Esophagus muscularis mucosa (tissue), 4 donors: ENCODE measurements at regions not wholly inside any gene's neighbourhood (a gene's known extent, or its start where the extent isn't known, plus 50 kb on each side); places are given as distances from the start of the nearest gene placed in this dataset.

Experiments used
- DNase-seq: peaks from one replicate; pipeline ENCODE4 v3.0.0-alpha.2; 2017; ENCODE audit errors: extremely low spot score
- H3K27ac ChIP-seq, 4 donors: fragments of 200-600 bp; sonication (generic); replicated peaks in 1 of 4; 1 replicate in 3 of 4; 2 replicates in 1 of 4; pipeline ENCODE4 v1.5.1; 2016 to 2019; ENCODE audit warnings: mild to moderate bottlenecking in 1 of 4
- H3K27me3 ChIP-seq, 4 donors: fragments of 200-600 bp; sonication (generic); one replicate each; pipeline versions ENCODE4 v1.5.1 to v1.6.0; 2016 to 2019
- H3K36me3 ChIP-seq, 4 donors: fragments of 200-600 bp; sonication (generic); one replicate each; pipeline ENCODE4 v1.5.1; 2016 to 2019
- H3K4me1 ChIP-seq, 4 donors: fragments of 200-600 bp; sonication (generic); one replicate each; pipeline ENCODE4 v1.5.1; 2016 to 2019
- H3K4me3 ChIP-seq, 4 donors: fragments of 200-600 bp; sonication (generic); 1 replicate in 2 of 4; 2 replicates in 2 of 4; pipeline ENCODE4 v1.5.1; 2016 to 2019; ENCODE audit warnings: mild to moderate bottlenecking in 4 of 4, moderate library complexity in 1 of 4
- H3K9me3 ChIP-seq, 4 donors: fragments of 200-600 bp; sonication (generic); 1 replicate in 3 of 4; 2 replicates in 1 of 4; pipeline ENCODE4 v1.5.1; 2016 to 2019
- CTCF ChIP-seq, 3 experiments: fragments of 200-600 bp in 2 of 3; fragments of 450-650 bp in 1 of 3; sonication (generic) in 2 of 3; IDR thresholded peaks; one replicate each; pipeline ENCODE4 v1.5.1; 2017 to 2019; ENCODE audit warnings: antibody characterized with exemption in 3 of 3, mild to moderate bottlenecking in 2 of 3, moderate library complexity in 1 of 3
- EP300 ChIP-seq: sonication (generic); formaldehyde crosslinking; IDR thresholded peaks from one replicate; pipeline ENCODE4 v1.6.1; 2017; ENCODE audit warnings: antibody characterized with exemption
- POLR2A ChIP-seq: fragments of 450-650 bp; IDR thresholded peaks from one replicate; pipeline ENCODE4 v1.6.1; 2017; ENCODE audit warnings: antibody characterized with exemption, moderate library complexity, mild to moderate bottlenecking, low read depth
- POLR2AphosphoS5 ChIP-seq, 2 donors: sonication (generic); formaldehyde crosslinking; IDR thresholded peaks; one replicate each; pipeline ENCODE4 v1.6.1; 2017; ENCODE audit warnings: antibody characterized with exemption in 2 of 2
- WGBS: methylation state at CpG from one replicate; pipeline ENCODE4 v1.1.5; 2018; 5-methylcytosine and 5-hydroxymethylcytosine counted together
- intact Hi-C: fragments of 100-400 bp; cut with DNase I; formaldehyde crosslinking; loops from one replicate; pipeline ENCODE4 v1.15.1; 2023

GRCh38 chr10:21217107-21217506 lies 308.4 kb downstream of the SKIDA1 start:
- WGBS = 42% methylated on average over 3 of the region's 3 CpGs
- H3K36me3 ChIP-seq = no peaks in the 10 kb centered on the region
- H3K27me3 ChIP-seq = no peaks in the 10 kb centered on the region
- H3K4me1 ChIP-seq = no peaks in the 10 kb centered on the region
- intact Hi-C loops = no loop called here
- no peak for DNase-seq
- TF ChIP-seq CTCF (IDR thresholded peaks at IDR 0.05) (no peak), EP300 (no peak), POLR2AphosphoS5 (IDR thresholded peaks at IDR 0.05) (no peak), POLR2A (no peak)
- H3K9me3 ChIP-seq = peaks cover 0 to 7% (median 0%) of the 10 kb centered on the region in 4 donors
- no peak overlapping the region for H3K4me3 ChIP-seq
- H3K27ac ChIP-seq = no peak overlapping the region

DNA sequence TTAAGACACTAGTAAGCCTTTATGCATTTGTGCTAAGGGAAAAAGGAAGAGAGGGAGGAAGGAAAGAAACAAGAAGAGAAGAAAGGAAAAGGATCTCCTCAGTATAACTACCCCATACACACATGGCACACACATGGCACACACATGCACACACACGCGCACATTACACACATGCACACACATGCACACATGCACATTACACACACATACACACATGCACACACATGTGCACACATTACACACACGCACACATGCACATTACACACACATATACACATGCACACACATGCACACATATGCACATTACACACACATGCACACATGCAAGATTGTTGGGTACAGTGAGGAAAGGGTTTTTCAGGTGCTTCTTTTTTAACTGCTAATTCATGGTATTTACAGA lies 311.2 kb downstream of the SKIDA1 start:
- Histone ChIP-seq H3K36me3 (no peaks in the 10 kb centered on the region), H3K27ac (no peak overlapping the region), H3K4me3 (no peak overlapping the region), H3K27me3 (no peaks in the 10 kb centered on the region), H3K9me3 (peaks cover 0 to 7% (median 0%) of the 10 kb centered on the region in 4 donors), H3K4me1 (no peaks in the 10 kb centered on the region)
- intact Hi-C loops = no loop called here
- peak; percentile 37 for DNase-seq
- 92% methylated on average over 3 of the region's 3 CpGs for WGBS
- TF ChIP-seq POLR2A = no peak
- TF ChIP-seq CTCF (IDR thresholded peaks at IDR 0.05) = no peak
- no peak for TF ChIP-seq POLR2AphosphoS5 (IDR thresholded peaks at IDR 0.05)
- TF ChIP-seq EP300 = no peak

DNA sequence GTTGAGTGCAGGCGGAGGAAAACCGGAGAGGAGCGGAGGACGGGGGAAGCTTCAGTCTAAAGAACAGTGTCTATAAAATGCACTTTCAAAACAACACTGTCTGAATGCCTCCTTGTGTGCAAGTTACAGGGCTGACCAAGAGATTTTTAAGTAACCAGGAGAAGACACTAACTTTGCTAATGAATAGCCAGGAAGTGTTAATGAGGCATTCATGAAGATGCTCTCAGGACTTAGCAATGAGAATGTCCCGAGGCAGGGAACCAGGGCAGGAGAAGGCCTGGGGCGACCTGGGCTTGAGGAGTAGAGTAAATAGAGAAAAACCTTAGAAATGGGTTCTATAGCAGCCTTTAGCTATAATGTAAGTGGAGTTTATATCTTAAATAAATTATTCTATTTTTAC lies 312.1 kb downstream of the SKIDA1 start:
- no peaks in the 10 kb centered on the region for H3K9me3 ChIP-seq
- TF ChIP-seq POLR2A = no peak
- no peak for TF ChIP-seq CTCF (IDR thresholded peaks at IDR 0.05)
- no peak for TF ChIP-seq EP300
- TF ChIP-seq POLR2AphosphoS5 (IDR thresholded peaks at IDR 0.05) = no peak
- H3K4me1 ChIP-seq = no peaks in the 10 kb centered on the region
- H3K27me3 ChIP-seq = no peaks in the 10 kb centered on the region
- no peaks in the 10 kb centered on the region for H3K36me3 ChIP-seq
- peak; percentile 64 for DNase-seq
- WGBS = 87% methylated on average over 6 of the region's 6 CpGs
- H3K4me3 ChIP-seq = no peak overlapping the region
- H3K27ac ChIP-seq = no peak overlapping the region
- intact Hi-C loops = no loop called here

DNA sequence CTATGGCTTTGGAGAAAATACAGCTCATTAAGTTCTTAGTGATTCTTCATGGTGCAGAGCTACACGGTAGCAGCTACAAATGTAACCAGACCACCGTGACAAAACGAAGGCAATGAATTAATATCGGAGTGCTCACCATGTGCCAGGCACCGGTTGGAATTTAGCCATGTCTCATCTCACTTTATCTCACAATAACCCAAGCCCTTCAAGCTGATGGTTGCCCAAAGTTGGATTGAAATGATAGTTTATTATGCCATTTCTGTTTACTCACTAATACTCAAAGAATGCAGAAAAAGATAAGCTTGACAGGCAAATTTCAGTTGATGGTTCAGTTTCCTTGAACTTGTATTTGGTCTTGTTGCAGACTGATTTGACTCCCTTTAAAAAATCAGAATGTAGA lies 312.6 kb downstream of the SKIDA1 start:
- Histone ChIP-seq H3K27me3 (no peaks in the 10 kb centered on the region), H3K36me3 (no peaks in the 10 kb centered on the region), H3K4me1 (no peaks in the 10 kb centered on the region), H3K27ac (no peak overlapping the region), H3K9me3 (peaks cover 0 to 3% (median under 1%) of the 10 kb centered on the region in 4 donors), H3K4me3 (no peak overlapping the region)
- no peak for DNase-seq
- intact Hi-C loops = no loop called here
- TF ChIP-seq EP300 = no peak
- no peak for TF ChIP-seq CTCF (IDR thresholded peaks at IDR 0.05)
- no peak for TF ChIP-seq POLR2AphosphoS5 (IDR thresholded peaks at IDR 0.05)
- TF ChIP-seq POLR2A = no peak
- WGBS = 84% methylated on average over 5 of the region's 5 CpGs

DNA sequence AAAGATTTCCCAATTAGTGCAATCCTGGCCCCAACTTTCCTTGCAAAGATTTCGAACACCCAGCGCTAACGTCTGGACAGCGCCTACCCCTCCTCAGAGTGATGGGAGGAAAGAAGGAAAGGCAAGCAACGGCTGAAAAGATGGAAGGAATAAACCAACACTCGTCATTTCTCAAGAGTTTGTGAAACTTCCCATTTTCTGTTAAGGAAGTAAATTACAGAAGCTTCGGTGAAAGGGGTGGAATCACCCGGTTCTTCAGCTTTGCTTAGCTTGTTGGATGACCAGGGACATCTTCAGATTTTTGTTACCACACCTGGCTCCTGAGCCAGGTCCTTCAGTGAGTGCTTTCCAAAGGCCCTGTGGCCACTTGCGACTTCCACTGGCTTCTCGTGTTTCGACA lies 313.1 kb downstream of the SKIDA1 start:
- no peaks in the 10 kb centered on the region for H3K36me3 ChIP-seq
- DNase-seq = peak; percentile 45
- intact Hi-C loops = no loop called here
- peaks cover 0 to 9% (median 6%) of the 10 kb centered on the region in 4 donors for H3K9me3 ChIP-seq
- no peaks in the 10 kb centered on the region for H3K27me3 ChIP-seq
- no peak overlapping the region for H3K4me3 ChIP-seq
- no peak for TF ChIP-seq POLR2AphosphoS5 (IDR thresholded peaks at IDR 0.05)
- no peak for TF ChIP-seq EP300
- TF ChIP-seq POLR2A = no peak
- no peak for TF ChIP-seq CTCF (IDR thresholded peaks at IDR 0.05)
- no peak overlapping the region for H3K27ac ChIP-seq
- no peaks in the 10 kb centered on the region for H3K4me1 ChIP-seq
- 82% methylated on average over 11 of the region's 11 CpGs for WGBS
